Prostate gland (tissue), 2 donors: ENCODE measurements at regions not wholly inside any gene's neighbourhood (a gene's known extent, or its start where the extent isn't known, plus 50 kb on each side); places are given as distances from the start of the nearest gene placed in this dataset.

ENCODE experiments used
- POLR2A ChIP-seq: fragments of 450-650 bp; IDR thresholded peaks from one replicate; pipeline ENCODE4 v1.6.1; 2016; ENCODE audit warnings: antibody characterized with exemption, mild to moderate bottlenecking
- POLR2AphosphoS5 ChIP-seq: sonication (generic); formaldehyde crosslinking; IDR thresholded peaks from one replicate; pipeline ENCODE4 v1.6.1; 2017; ENCODE audit warnings: antibody characterized with exemption
- TF ChIP-seq, protein P1 (sequence below), 4 experiments: fragments of 200-600 bp in 2 of 4; fragments of 450-650 bp in 2 of 4; sonication (generic) in 2 of 4; IDR thresholded peaks; 1 replicate in 3 of 4; 2 replicates in 1 of 4; pipeline ENCODE4 v1.5.1; 2016 to 2019; ENCODE audit warnings: antibody characterized with exemption in 4 of 4, mild to moderate bottlenecking in 2 of 4, moderate library complexity in 2 of 4

DNA sequence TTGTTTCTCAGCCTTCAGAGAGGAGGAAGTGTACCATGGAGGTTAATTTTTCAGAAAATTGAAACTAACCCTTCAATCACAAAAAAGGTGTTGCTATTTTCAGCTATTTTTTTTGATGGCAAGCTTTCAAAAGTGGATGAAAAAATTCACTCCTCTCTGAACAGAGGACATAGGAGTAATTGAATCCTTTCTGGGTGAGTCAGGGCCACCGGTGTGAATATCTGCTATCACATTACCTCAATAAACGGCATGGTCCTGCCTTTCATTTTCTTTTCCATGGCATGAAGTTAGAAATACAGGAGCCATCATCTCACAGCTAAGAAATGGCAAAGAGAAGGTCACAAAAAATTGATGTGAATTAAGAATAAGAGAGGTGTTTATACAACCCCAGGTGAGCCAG is 90.2 kb upstream of the CCDC112 start:
- TF ChIP-seq, protein P1, sequence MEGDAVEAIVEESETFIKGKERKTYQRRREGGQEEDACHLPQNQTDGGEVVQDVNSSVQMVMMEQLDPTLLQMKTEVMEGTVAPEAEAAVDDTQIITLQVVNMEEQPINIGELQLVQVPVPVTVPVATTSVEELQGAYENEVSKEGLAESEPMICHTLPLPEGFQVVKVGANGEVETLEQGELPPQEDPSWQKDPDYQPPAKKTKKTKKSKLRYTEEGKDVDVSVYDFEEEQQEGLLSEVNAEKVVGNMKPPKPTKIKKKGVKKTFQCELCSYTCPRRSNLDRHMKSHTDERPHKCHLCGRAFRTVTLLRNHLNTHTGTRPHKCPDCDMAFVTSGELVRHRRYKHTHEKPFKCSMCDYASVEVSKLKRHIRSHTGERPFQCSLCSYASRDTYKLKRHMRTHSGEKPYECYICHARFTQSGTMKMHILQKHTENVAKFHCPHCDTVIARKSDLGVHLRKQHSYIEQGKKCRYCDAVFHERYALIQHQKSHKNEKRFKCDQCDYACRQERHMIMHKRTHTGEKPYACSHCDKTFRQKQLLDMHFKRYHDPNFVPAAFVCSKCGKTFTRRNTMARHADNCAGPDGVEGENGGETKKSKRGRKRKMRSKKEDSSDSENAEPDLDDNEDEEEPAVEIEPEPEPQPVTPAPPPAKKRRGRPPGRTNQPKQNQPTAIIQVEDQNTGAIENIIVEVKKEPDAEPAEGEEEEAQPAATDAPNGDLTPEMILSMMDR (IDR thresholded peaks at IDR 0.05) = no peak
- TF ChIP-seq POLR2A (no peak), POLR2AphosphoS5 (no peak)
